Trophoblast cell (in vitro differentiated cells and primary cell): ENCODE measurements at regions not wholly inside any gene's neighbourhood (a gene's known extent, or its start where the extent isn't known, plus 50 kb on each side); places are given as distances from the start of the nearest gene placed in this dataset.

Experiments used
- DNase-seq, 2 donors: peaks; one replicate each; pipeline ENCODE4 v3.0.0-alpha.2; 2016
- H2AFZ ChIP-seq: 2 replicates; pipeline ENCODE4 v1.6.1; 2013; ENCODE audit warnings: low read length, moderate library complexity, mild to moderate bottlenecking; ENCODE audit not compliant: insufficient read depth, poor library complexity
- H2AK5ac ChIP-seq: 2 replicates; pipeline ENCODE4 v1.6.1; 2013; ENCODE audit warnings: mild to moderate bottlenecking, low read length
- H2BK120ac ChIP-seq: 2 replicates; pipeline ENCODE4 v1.6.1; 2013; ENCODE audit warnings: low read length, mild to moderate bottlenecking, moderate library complexity; ENCODE audit not compliant: insufficient read depth, poor library complexity
- H2BK12ac ChIP-seq: 2 replicates; pipeline ENCODE4 v1.6.1; 2013; ENCODE audit warnings: mild to moderate bottlenecking, low read length, moderate library complexity
- H2BK5ac ChIP-seq: 2 replicates; pipeline ENCODE4 v1.6.1; 2013; ENCODE audit warnings: low read length, low read depth, moderate library complexity, mild to moderate bottlenecking; ENCODE audit not compliant: poor library complexity
- H3K14ac ChIP-seq: 2 replicates; pipeline ENCODE4 v1.6.1; 2013; ENCODE audit warnings: mild to moderate bottlenecking, low read length
- H3K18ac ChIP-seq: 2 replicates; pipeline ENCODE4 v1.6.1; 2013; ENCODE audit warnings: mild to moderate bottlenecking, low read length
- H3K23ac ChIP-seq: 2 replicates; pipeline ENCODE4 v1.6.1; 2013; ENCODE audit warnings: low read length
- H3K27ac ChIP-seq: 2 replicates; pipeline ENCODE4 v1.5.1; 2013; ENCODE audit warnings: low read depth, mild to moderate bottlenecking, inconsistent platforms, low read length, moderate library complexity
- H3K27me3 ChIP-seq: 2 replicates; pipeline ENCODE4 v1.6.1; 2013; ENCODE audit warnings: inconsistent platforms, mild to moderate bottlenecking, low read length, moderate library complexity; ENCODE audit not compliant: insufficient read depth
- H3K36me3 ChIP-seq, 2 experiments: 1 replicate in 1 of 2; 2 replicates in 1 of 2; pipeline ENCODE4 v1.6.1; 2013; ENCODE audit warnings: low read length in 2 of 2, mild to moderate bottlenecking in 2 of 2, moderate library complexity in 1 of 2; ENCODE audit not compliant: insufficient read depth in 2 of 2, control insufficient read depth in 1 of 2
- H3K4ac ChIP-seq: 2 replicates; pipeline ENCODE4 v1.6.1; 2013; ENCODE audit warnings: low read depth, mild to moderate bottlenecking, low read length, moderate library complexity
- H3K4me1 ChIP-seq, 2 experiments: 1 replicate in 1 of 2; 2 replicates in 1 of 2; pipeline ENCODE4 v1.6.1; 2013; ENCODE audit warnings: low read length in 2 of 2, mild to moderate bottlenecking in 2 of 2, moderate library complexity in 1 of 2; ENCODE audit not compliant: insufficient read depth in 2 of 2, control insufficient read depth in 1 of 2
- H3K4me2 ChIP-seq: 2 replicates; pipeline ENCODE4 v1.6.1; 2013; ENCODE audit warnings: inconsistent platforms, mild to moderate bottlenecking, low read length, moderate library complexity
- H3K4me3 ChIP-seq: 2 replicates; pipeline ENCODE4 v1.5.1; 2013; ENCODE audit warnings: mild to moderate bottlenecking, low read depth, low read length, inconsistent platforms
- H3K79me1 ChIP-seq: one replicate; pipeline ENCODE4 v1.6.1; 2013; ENCODE audit warnings: low read length
- H3K79me2 ChIP-seq: 2 replicates; pipeline ENCODE4 v1.6.1; 2013; ENCODE audit warnings: low read length, mild to moderate bottlenecking; ENCODE audit not compliant: control insufficient read depth, insufficient read depth, poor library complexity
- H3K9ac ChIP-seq: 2 replicates; pipeline ENCODE4 v1.6.1; 2013; ENCODE audit warnings: mild to moderate bottlenecking, low read length
- H3K9me3 ChIP-seq: 2 replicates; pipeline ENCODE4 v1.6.1; 2013; ENCODE audit warnings: low read depth, mild to moderate bottlenecking, control low read depth, inconsistent platforms, low read length; ENCODE audit not compliant: insufficient read depth
- H4K12ac ChIP-seq: 2 replicates; pipeline ENCODE4 v1.6.1; 2013; ENCODE audit warnings: low read depth, mild to moderate bottlenecking, low read length, moderate library complexity
- H4K8ac ChIP-seq: 2 replicates; pipeline ENCODE4 v1.6.1; 2013; ENCODE audit warnings: low read depth, mild to moderate bottlenecking, low read length, moderate library complexity
- H4K91ac ChIP-seq: one replicate; pipeline ENCODE4 v1.6.1; 2013; ENCODE audit warnings: low read depth, mild to moderate bottlenecking, low read length, moderate library complexity
- WGBS: extraction: QIAGEN DNeasy Blood & Tissue Kit; methylation state at CpG from one replicate; pipeline ENCODE4 v1.1.7; 2013; ENCODE audit warnings: missing lambda C conversion rate; ENCODE audit not compliant: insufficient read length, insufficient coverage; ENCODE audit errors: extremely low coverage; 5-methylcytosine and 5-hydroxymethylcytosine counted together

DNA sequence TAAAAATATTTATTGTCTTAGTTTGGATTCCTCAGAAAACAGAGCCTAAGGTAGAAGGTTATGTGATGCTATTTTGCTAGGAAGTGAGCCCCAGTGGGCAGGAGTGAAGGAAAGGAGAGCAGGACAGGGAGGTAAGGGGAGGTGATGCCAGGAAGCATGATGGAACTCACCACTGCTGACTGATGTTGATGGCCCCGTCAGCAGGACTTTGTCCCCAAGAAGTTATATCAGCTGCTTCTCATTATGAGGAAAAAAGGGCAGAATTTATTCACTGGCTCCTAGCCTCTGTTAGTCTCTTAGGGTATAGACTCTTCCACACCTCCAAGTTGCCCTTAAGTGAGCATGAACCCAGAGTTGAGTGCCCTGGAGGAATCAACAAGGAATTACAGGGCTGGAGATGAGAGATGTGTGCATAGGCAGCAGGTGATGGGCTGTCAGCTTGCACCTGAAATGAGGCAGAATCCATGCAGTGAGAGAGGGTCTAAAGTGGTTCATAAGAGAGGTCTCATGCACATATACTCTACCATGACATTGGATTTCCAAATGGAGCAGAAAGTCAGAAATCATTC is 120.6 kb upstream of the NIPBL start:
- H3K23ac ChIP-seq: no peak overlapping the region
- no peak overlapping the region for H2BK5ac ChIP-seq
- no peak overlapping the region for H2AFZ ChIP-seq
- H3K14ac ChIP-seq: no peak overlapping the region
- WGBS: no CpG with 5 or more reads among the region's 1 CpG
- H3K4ac ChIP-seq: no peak overlapping the region
- H3K9me3 ChIP-seq: no peaks in the 10 kb centered on the region
- DNase-seq: no peak
- no peak overlapping the region for H2AK5ac ChIP-seq
- no peak overlapping the region for H3K27ac ChIP-seq
- no peak overlapping the region for H4K91ac ChIP-seq
- no peaks in the 10 kb centered on the region for H3K27me3 ChIP-seq
- no peak overlapping the region for H2BK12ac ChIP-seq
- no peak overlapping the region for H4K8ac ChIP-seq
- H3K18ac ChIP-seq: no peak overlapping the region
- no peak overlapping the region for H3K4me3 ChIP-seq
- H4K12ac ChIP-seq: no peak overlapping the region
- no peak overlapping the region for H3K4me2 ChIP-seq
- H2BK120ac ChIP-seq: no peak overlapping the region
- H3K9ac ChIP-seq: no peak overlapping the region
- no peaks in the 10 kb centered on the region for H3K79me2 ChIP-seq
- no peaks in the 10 kb centered on the region for H3K79me1 ChIP-seq
- H3K36me3 ChIP-seq: no peaks in the 10 kb centered on the region
- H3K4me1 ChIP-seq: no peaks in the 10 kb centered on the region

DNA sequence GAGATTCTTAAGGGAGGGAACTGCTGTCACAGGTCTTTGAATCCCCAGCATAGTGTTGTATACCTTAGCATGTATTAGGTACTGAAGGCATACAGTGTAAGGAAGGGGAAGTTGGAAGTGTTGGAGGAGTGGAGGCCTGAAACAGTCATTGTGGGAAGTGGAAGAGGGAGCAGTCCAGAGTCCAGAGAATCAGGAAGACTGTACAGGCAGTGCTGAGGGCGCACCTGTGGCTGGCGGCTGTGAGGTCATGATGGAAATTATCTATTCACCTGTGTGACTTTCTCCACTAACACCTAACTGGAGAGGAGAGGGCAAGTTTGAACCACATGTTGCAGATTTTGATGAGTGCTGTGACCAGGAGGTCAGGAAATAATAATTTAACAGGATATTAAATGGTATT is 119.7 kb upstream of the NIPBL start:
- Histone ChIP-seq H3K23ac (no peak overlapping the region), H3K14ac (no peak overlapping the region), H3K4me1 (no peaks in the 10 kb centered on the region), H3K36me3 (no peaks in the 10 kb centered on the region), H3K18ac (no peak overlapping the region), H3K4me2 (no peak overlapping the region), H3K9ac (no peak overlapping the region), H2BK5ac (no peak overlapping the region), H4K12ac (no peak overlapping the region), H4K8ac (no peak overlapping the region), H3K79me1 (no peaks in the 10 kb centered on the region), H3K4me3 (no peak overlapping the region), H2BK12ac (no peak overlapping the region), H3K9me3 (no peaks in the 10 kb centered on the region), H4K91ac (no peak overlapping the region), H3K27me3 (no peaks in the 10 kb centered on the region), H3K4ac (no peak overlapping the region), H3K79me2 (no peaks in the 10 kb centered on the region), H2AFZ (no peak overlapping the region), H2BK120ac (no peak overlapping the region), H3K27ac (no peak overlapping the region), H2AK5ac (no peak overlapping the region)
- DNase-seq: no peak
- no CpG with 5 or more reads among the region's 2 CpGs for WGBS

DNA sequence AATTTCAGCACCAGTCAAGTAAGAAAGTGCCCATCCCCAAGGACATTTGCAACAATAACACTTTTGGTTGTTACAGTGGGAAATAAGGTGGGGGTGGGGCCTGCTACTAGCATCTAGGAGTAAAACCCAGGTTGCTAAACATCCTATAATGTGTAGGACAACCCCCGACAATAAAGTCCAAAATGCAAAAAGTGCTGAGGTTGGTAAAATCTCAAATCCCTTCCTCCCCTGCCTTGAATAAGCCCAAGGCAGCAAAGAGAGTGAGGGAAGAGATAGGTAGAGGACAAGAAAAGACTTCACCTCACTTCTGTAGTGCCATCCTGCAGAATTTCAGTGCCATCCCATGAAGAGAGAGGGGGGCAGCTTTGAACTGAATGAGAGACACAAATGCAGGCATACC is 117.5 kb upstream of the NIPBL start:
- Histone ChIP-seq H4K8ac (no peak overlapping the region), H3K14ac (no peak overlapping the region), H2AFZ (no peak overlapping the region), H2AK5ac (no peak overlapping the region), H3K4me2 (no peak overlapping the region), H4K91ac (no peak overlapping the region), H3K79me1 (no peaks in the 10 kb centered on the region), H3K27ac (no peak overlapping the region), H3K4me1 (no peaks in the 10 kb centered on the region), H3K79me2 (no peaks in the 10 kb centered on the region), H2BK120ac (no peak overlapping the region), H4K12ac (no peak overlapping the region), H3K4me3 (no peak overlapping the region), H2BK5ac (no peak overlapping the region), H3K9me3 (no peaks in the 10 kb centered on the region), H3K23ac (no peak overlapping the region), H3K9ac (no peak overlapping the region), H3K36me3 (no peaks in the 10 kb centered on the region), H3K18ac (no peak overlapping the region), H2BK12ac (no peak overlapping the region), H3K4ac (no peak overlapping the region), H3K27me3 (no peaks in the 10 kb centered on the region)
- WGBS: no CpG with 5 or more reads among the region's 1 CpG
- DNase-seq: no peak

DNA sequence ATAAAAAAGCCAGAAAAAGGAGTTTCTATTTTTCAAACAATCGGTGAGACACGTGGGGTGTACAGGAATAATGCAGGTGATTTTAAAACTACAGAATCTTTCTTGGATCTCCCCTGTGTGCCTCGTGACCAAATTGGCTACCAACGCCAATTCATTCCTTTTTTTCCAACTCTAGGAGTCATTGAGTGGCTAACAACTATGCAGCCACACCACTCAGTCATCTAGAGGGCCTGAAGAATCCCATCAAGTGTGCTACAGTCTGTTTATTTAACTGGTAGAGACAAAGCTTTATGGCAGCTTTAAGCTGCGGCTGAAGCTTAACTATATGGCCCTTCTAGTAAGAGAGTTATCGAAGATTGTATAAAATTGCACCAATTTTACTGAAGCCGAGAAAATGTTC is 113.1 kb upstream of the NIPBL start:
- Histone ChIP-seq H4K8ac (no peak overlapping the region), H3K4ac (no peak overlapping the region), H4K91ac (no peak overlapping the region), H3K23ac (no peak overlapping the region), H3K14ac (no peak overlapping the region), H2BK5ac (no peak overlapping the region), H3K79me1 (no peaks in the 10 kb centered on the region), H3K27ac (no peak overlapping the region), H3K27me3 (no peaks in the 10 kb centered on the region), H4K12ac (no peak overlapping the region), H2AK5ac (no peak overlapping the region), H3K18ac (no peak overlapping the region), H2BK120ac (no peak overlapping the region), H3K4me1 (no peaks in the 10 kb centered on the region), H3K9ac (no peak overlapping the region), H3K4me2 (no peak overlapping the region), H3K9me3 (no peaks in the 10 kb centered on the region), H2AFZ (no peak overlapping the region), H2BK12ac (no peak overlapping the region), H3K36me3 (no peaks in the 10 kb centered on the region), H3K79me2 (no peaks in the 10 kb centered on the region), H3K4me3 (no peak overlapping the region)
- WGBS: no CpG with 5 or more reads among the region's 7 CpGs
- no peak for DNase-seq
